H1 (cell line): ENCODE measurements at regions not wholly inside any gene's neighbourhood (a gene's known extent, or its start where the extent isn't known, plus 50 kb on each side); places are given as distances from the start of the nearest gene placed in this dataset.

Experiments used
- CTCF ChIA-PET: fragments of 300-600 bp; sonication (Branson Sonifier 250); formaldehyde crosslinking; loops from one replicate; lab custom pipeline; 2021; ENCODE audit not compliant: partially characterized antibody; lab: Charles Lee
- POLR2A ChIA-PET: fragments of 300-600 bp; sonication (Branson Sonifier 250); formaldehyde crosslinking; loops from one replicate; lab custom pipeline; 2021; ENCODE audit warnings: inconsistent platforms; ENCODE audit not compliant: partially characterized antibody; lab: Charles Lee
- DNase-seq, 2 experiments: peaks; one replicate each; pipeline versions ENCODE4 v3.0.0 to v3.0.0-alpha.2; 2010 to 2022; ENCODE audit warnings: low spot score in 2 of 2, low read depth in 1 of 2, mixed read lengths in 1 of 2
- FAIRE-seq: peaks from 2 replicates; lab custom pipeline; 2011; peaks lifted over from hg19 to GRCh38; lab: Jason Lieb, UNC
- H2AFZ ChIP-seq: 2 replicates; pipeline ENCODE4 v1.8.1; 2012; ENCODE audit warnings: low read length, inconsistent platforms
- H2AK5ac ChIP-seq: 2 replicates; pipeline ENCODE4 v1.6.1; 2013; ENCODE audit warnings: low read depth, low read length
- H2BK120ac ChIP-seq: replicated peaks from 2 replicates; pipeline ENCODE3; 2013; ENCODE audit warnings: low read depth, low read length, inconsistent platforms
- H2BK12ac ChIP-seq: 2 replicates; pipeline ENCODE4 v1.6.1; 2013; ENCODE audit warnings: low read depth, low read length
- H2BK15ac ChIP-seq: 2 replicates; pipeline ENCODE4 v1.6.1; 2013; ENCODE audit warnings: low read length
- H2BK20ac ChIP-seq: 2 replicates; pipeline ENCODE4 v1.6.1; 2013; ENCODE audit warnings: low read length
- H2BK5ac ChIP-seq: 2 replicates; pipeline ENCODE4 v1.6.1; 2013; ENCODE audit warnings: low read depth, low read length
- H3K14ac ChIP-seq: 2 replicates; pipeline ENCODE4 v1.6.1; 2013; ENCODE audit warnings: inconsistent platforms; ENCODE audit not compliant: insufficient read length
- H3K18ac ChIP-seq: 2 replicates; pipeline ENCODE4 v1.6.1; 2013; ENCODE audit warnings: low read length; ENCODE audit errors: extremely low read depth
- H3K23ac ChIP-seq: 2 replicates; pipeline ENCODE4 v1.6.1; 2013; ENCODE audit warnings: inconsistent platforms; ENCODE audit not compliant: insufficient read length
- H3K23me2 ChIP-seq: 2 replicates; pipeline ENCODE4 v1.6.1; 2013; ENCODE audit warnings: low read depth, low read length
- H3K27ac ChIP-seq: 2 replicates; pipeline ENCODE4 v1.6.1; 2011; ENCODE audit warnings: low read depth, low read length, inconsistent platforms
- H3K27me3 ChIP-seq, 4 experiments: replicated peaks in 1 of 4; 1 replicate in 1 of 4; 2 replicates in 3 of 4; pipeline versions ENCODE4 v1.6.1 to v1.8.1; 2011 to 2013; ENCODE audit warnings: low read length in 3 of 4, mild to moderate bottlenecking in 3 of 4, inconsistent platforms in 2 of 4, mixed read lengths in 2 of 4, moderate library complexity in 1 of 4; ENCODE audit not compliant: control insufficient read depth in 3 of 4, insufficient read depth in 3 of 4; ENCODE audit errors: extremely low read depth in 1 of 4
- H3K36me3 ChIP-seq, 4 experiments: 2 replicates each; pipeline versions ENCODE4 v1.6.1 to v1.8.1; 2011 to 2013; ENCODE audit warnings: mild to moderate bottlenecking in 4 of 4, low read length in 3 of 4, moderate library complexity in 2 of 4, control low read depth in 1 of 4, inconsistent platforms in 1 of 4; ENCODE audit not compliant: insufficient read depth in 4 of 4, control insufficient read depth in 2 of 4
- H3K4ac ChIP-seq: replicated peaks from 2 replicates; pipeline ENCODE3; 2013; ENCODE audit warnings: low read length, low read depth, mixed read lengths, inconsistent platforms; ENCODE audit not compliant: insufficient read length
- H3K4me1 ChIP-seq, 4 experiments: replicated peaks in 1 of 4; 1 replicate in 1 of 4; 2 replicates in 3 of 4; pipeline versions ENCODE4 v1.6.1 to v1.8.1; 2011 to 2013; ENCODE audit warnings: low read length in 3 of 4, inconsistent platforms in 2 of 4, mixed read lengths in 1 of 4; ENCODE audit not compliant: insufficient read depth in 4 of 4, control insufficient read depth in 3 of 4
- H3K4me2 ChIP-seq, 2 experiments: 2 replicates each; pipeline versions ENCODE4 v1.6.1 to v1.8.1; 2011 to 2013; ENCODE audit warnings: low read depth in 2 of 2, low read length in 2 of 2, control low read depth in 1 of 2, inconsistent platforms in 1 of 2, mild to moderate bottlenecking in 1 of 2; ENCODE audit not compliant: insufficient read depth in 1 of 2
- H3K4me3 ChIP-seq, 4 experiments: fragments of 200-600, 300-600 bp in 1 of 4; sonication (generic), shearing (Covaris generic), sonication (Bioruptor Twin) in 1 of 4; 2 replicates each; pipeline versions ENCODE4 v1.5.1 to v1.8.1; 2011 to 2016; ENCODE audit warnings: low read length in 4 of 4, low read depth in 3 of 4, control low read depth in 2 of 4, inconsistent platforms in 2 of 4, mild to moderate bottlenecking in 2 of 4, mixed read lengths in 1 of 4, moderate library complexity in 1 of 4; ENCODE audit not compliant: insufficient read depth in 2 of 4; ENCODE audit errors: extremely low read depth in 1 of 4
- H3K56ac ChIP-seq: replicated peaks from 2 replicates; pipeline ENCODE3; 2013; ENCODE audit warnings: low read depth, mild to moderate bottlenecking, mixed read lengths, low read length, inconsistent platforms; ENCODE audit not compliant: insufficient read length
- H3K79me1 ChIP-seq: 2 replicates; pipeline ENCODE4 v1.6.1; 2013; ENCODE audit warnings: low read depth, low read length, control low read depth
- H3K79me2 ChIP-seq, 2 experiments: 2 replicates each; pipeline versions ENCODE4 v1.6.1 to v1.8.1; 2012 to 2013; ENCODE audit warnings: low read length in 2 of 2, mild to moderate bottlenecking in 2 of 2, inconsistent platforms in 1 of 2; ENCODE audit not compliant: insufficient read depth in 2 of 2, control insufficient read depth in 1 of 2
- H3K9ac ChIP-seq, 4 experiments: replicated peaks in 1 of 4; 1 replicate in 1 of 4; 2 replicates in 3 of 4; pipeline versions ENCODE4 v1.6.1 to v1.8.1; 2011 to 2013; ENCODE audit warnings: low read depth in 3 of 4, low read length in 3 of 4, control low read depth in 2 of 4, mild to moderate bottlenecking in 2 of 4, moderate library complexity in 2 of 4, inconsistent platforms in 1 of 4; ENCODE audit errors: extremely low read depth in 1 of 4
- H3K9me3 ChIP-seq, 2 experiments: 2 replicates each; pipeline versions ENCODE4 v1.6.1 to v1.8.1; 2012 to 2013; ENCODE audit warnings: mild to moderate bottlenecking in 2 of 2, moderate library complexity in 2 of 2, control low read depth in 1 of 2, inconsistent platforms in 1 of 2, low read depth in 1 of 2, low read length in 1 of 2, mixed read lengths in 1 of 2; ENCODE audit not compliant: insufficient read depth in 2 of 2
- H4K20me1 ChIP-seq, 2 experiments: replicated peaks in 1 of 2; 2 replicates each; pipeline versions ENCODE3 to v1.8.1; 2011 to 2013; ENCODE audit warnings: inconsistent platforms in 2 of 2, low read length in 2 of 2, mild to moderate bottlenecking in 1 of 2; ENCODE audit not compliant: insufficient read depth in 2 of 2, control insufficient read depth in 1 of 2
- H4K5ac ChIP-seq: 2 replicates; pipeline ENCODE4 v1.6.1; 2013; ENCODE audit warnings: low read length, low read depth, mixed read lengths, inconsistent platforms; ENCODE audit not compliant: insufficient read length
- H4K8ac ChIP-seq: 2 replicates; pipeline ENCODE4 v1.8.0; 2013; ENCODE audit warnings: mild to moderate bottlenecking, moderate library complexity, low read length, inconsistent platforms; ENCODE audit not compliant: insufficient read depth; ENCODE audit errors: extremely low read depth
- H4K91ac ChIP-seq: replicated peaks from 2 replicates; pipeline ENCODE3; 2013; ENCODE audit warnings: low read length, mixed read lengths, inconsistent platforms; ENCODE audit not compliant: insufficient read length
- E2F6 ChIP-seq: IDR thresholded peaks from 2 replicates; pipeline ENCODE4 v1.6.1; 2012; ENCODE audit warnings: inconsistent platforms
- EP300 ChIP-seq, 2 experiments: IDR thresholded peaks; 1 replicate in 1 of 2; 2 replicates in 1 of 2; pipeline ENCODE4 v1.6.1; 2011 to 2012; ENCODE audit warnings: low read depth in 2 of 2, low read length in 2 of 2, mild to moderate bottlenecking in 2 of 2, borderline replicate concordance in 1 of 2, inconsistent platforms in 1 of 2, moderate library complexity in 1 of 2
- EZH2 ChIP-seq: fragments of 200-600 bp; sonication (generic); IDR thresholded peaks from 2 replicates; pipeline ENCODE4 v1.7.1; 2012; ENCODE audit warnings: low read depth, mild to moderate bottlenecking, moderate library complexity, low read length, inconsistent platforms; ENCODE audit not compliant: severe bottlenecking
- GABPA ChIP-seq: IDR thresholded peaks from 2 replicates; pipeline ENCODE4 v1.6.1; 2011; ENCODE audit warnings: mild to moderate bottlenecking, low read length, moderate library complexity, borderline replicate concordance; ENCODE audit not compliant: insufficient read depth
- KDM5A ChIP-seq: fragments of 200-600 bp; IDR thresholded peaks from 2 replicates; pipeline ENCODE4 v1.7.1; 2012; ENCODE audit warnings: mild to moderate bottlenecking, low read length, inconsistent platforms, mixed read lengths
- POLR2A ChIP-seq, 2 experiments: IDR thresholded peaks; 1 replicate in 1 of 2; 2 replicates in 1 of 2; pipeline ENCODE4 v1.6.1; 2011; ENCODE audit warnings: low read depth in 2 of 2, low read length in 2 of 2, mild to moderate bottlenecking in 2 of 2; ENCODE audit errors: control extremely low read depth in 1 of 2
- RNF2 ChIP-seq: fragments of 200-900, 300-1000 bp; sonication (generic); IDR thresholded peaks from 2 replicates; pipeline ENCODE4 v1.7.1; 2016; ENCODE audit warnings: borderline replicate concordance, low read depth, mild to moderate bottlenecking, antibody characterized with exemption, low read length; ENCODE audit not compliant: poor library complexity, severe bottlenecking; ENCODE audit errors: missing control alignments
- SP1 ChIP-seq: IDR thresholded peaks from 2 replicates; pipeline ENCODE4 v1.6.1; 2011; ENCODE audit warnings: low read depth, low read length
- SUZ12 ChIP-seq: fragments of 200-600 bp; sonication (generic); IDR thresholded peaks from 2 replicates; pipeline ENCODE4 v1.6.1; 2012; ENCODE audit warnings: mild to moderate bottlenecking, inconsistent platforms, low read length, moderate library complexity, mixed read lengths
- ZNF274 ChIP-seq: IDR thresholded peaks from 2 replicates; pipeline ENCODE4 v1.7.0; 2012; ENCODE audit warnings: low read length, borderline replicate concordance; ENCODE audit errors: extremely low read depth
- WGBS, 2 experiments: shearing (Covaris generic) in 1 of 2; methylation state at CpG; one replicate each; pipeline versions ENCODE4 v1.1.6 to v1.1.7; 2013 to 2015; ENCODE audit warnings: low lambda C conversion rate in 2 of 2, mixed read lengths in 2 of 2, inconsistent platforms in 1 of 2, low coverage in 1 of 2, missing lambda C conversion rate in 1 of 2; ENCODE audit not compliant: insufficient replicate concordance in 2 of 2, insufficient coverage in 1 of 2, insufficient read length in 1 of 2; ENCODE audit errors: extremely low coverage in 1 of 2, missing lambda C conversion rate in 1 of 2; 5-methylcytosine and 5-hydroxymethylcytosine counted together

GRCh38 chr4:156128616-156129015 lies 174.9 kb upstream of the CTSO start:
- no peak overlapping the region for H2BK5ac ChIP-seq
- peaks cover 0 to 4% (median 0%) of the 10 kb centered on the region in 4 experiments; a peak in 1 of 8 replicates for H3K36me3 ChIP-seq
- no peak overlapping the region for H2BK12ac ChIP-seq
- no peak overlapping the region for H3K27ac ChIP-seq
- H3K56ac ChIP-seq: no peak overlapping the region
- H3K4me2 ChIP-seq: no peak overlapping the region
- H3K9ac ChIP-seq: no peak overlapping the region
- no peak for FAIRE-seq
- 45% methylated on average over 1 of the region's 1 CpG; no CpG with 5 or more reads in 1 of the 2 experiments for WGBS, 2 experiments
- no peaks in the 10 kb centered on the region for H3K79me2 ChIP-seq
- no peak overlapping the region for H3K23ac ChIP-seq
- no peaks in the 10 kb centered on the region for H4K20me1 ChIP-seq
- no peaks in the 10 kb centered on the region for H3K4me1 ChIP-seq
- ChIA-PET POLR2A (no interaction called here), CTCF (no interaction called here)
- H3K79me1 ChIP-seq: no peaks in the 10 kb centered on the region
- no peak overlapping the region for H2BK15ac ChIP-seq
- H3K4ac ChIP-seq: no peak overlapping the region
- no peak overlapping the region for H2BK120ac ChIP-seq
- no peak overlapping the region for H3K14ac ChIP-seq
- H2AFZ ChIP-seq: no peak overlapping the region
- no peaks in the 10 kb centered on the region for H3K27me3 ChIP-seq
- no peak overlapping the region for H3K18ac ChIP-seq
- no peak overlapping the region for H4K91ac ChIP-seq
- H3K4me3 ChIP-seq: no peak overlapping the region
- no peak for DNase-seq
- H3K9me3 ChIP-seq: peaks cover 0 to 3% of the 10 kb centered on the region in 2 experiments; a peak in 1 of 4 replicates
- TF ChIP-seq EZH2 (no peak), RNF2 (no peak), SP1 (no peak), KDM5A (no peak), EP300 (IDR thresholded peaks at IDR 0.05; ENCODE audit: borderline replicate concordance in 1 of 2, low read depth in 2 of 2, low read length in 2 of 2) (no peak), POLR2A (IDR thresholded peaks at IDR 0.05; ENCODE audit: control extremely low read depth in 1 of 2, low read depth in 2 of 2, low read length in 2 of 2) (no peak), E2F6 (no peak), GABPA (no peak), ZNF274 (no peak), SUZ12 (no peak)
- no peak overlapping the region for H4K5ac ChIP-seq
- H3K23me2 ChIP-seq: no peaks in the 10 kb centered on the region
- H2BK20ac ChIP-seq: no peak overlapping the region
- no peak overlapping the region for H4K8ac ChIP-seq
- H2AK5ac ChIP-seq: no peak overlapping the region
